Panc1 (cell line): ENCODE measurements at regions not wholly inside any gene's neighbourhood (a gene's known extent, or its start where the extent isn't known, plus 50 kb on each side); places are given as distances from the start of the nearest gene placed in this dataset.

Experiments used
- ATAC-seq: fragments of 200-7000 bp; cut with Tn5 transposase; 2 replicates; pipeline ENCODE4 v1.9.1; 2020; ENCODE audit warnings: mild to moderate bottlenecking, moderate library complexity
- BruUV-seq: library from RNA; stranded (reverse); fragments of 400-500 nt; replicated peaks from 2 replicates; lab custom pipeline; 2021; lab: Mats Ljungman, UMichigan
- CTCF ChIA-PET: fragments of 300-600 bp; sonication (Branson Sonifier 250); formaldehyde crosslinking; loops from one replicate; lab custom pipeline; 2022; ENCODE audit warnings: antibody characterized with exemption; lab: Charles Lee
- POLR2A ChIA-PET: fragments of 300-600 bp; sonication (Branson Sonifier 250); formaldehyde crosslinking; loops from one replicate; lab custom pipeline; 2022; ENCODE audit warnings: antibody characterized with exemption; lab: Charles Lee
- DNase-seq: peaks from one replicate; pipeline ENCODE4 v3.0.0-alpha.2; 2010; ENCODE audit warnings: low read depth, low spot score
- H3K27ac ChIP-seq: 2 replicates; pipeline ENCODE4 v1.5.1; 2011; ENCODE audit warnings: mild to moderate bottlenecking, low read length, inconsistent platforms
- H3K27me3 ChIP-seq: fragments of 200-500 bp; sonication (Bioruptor generic); 2 replicates; pipeline ENCODE4 v1.6.0; 2014; ENCODE audit warnings: low read length, inconsistent platforms; ENCODE audit not compliant: control insufficient read depth, insufficient read depth
- H3K36me3 ChIP-seq: fragments of 200-500 bp; sonication (Bioruptor generic); 2 replicates; pipeline ENCODE4 v1.5.1; 2014; ENCODE audit warnings: inconsistent platforms, mild to moderate bottlenecking, low read length, moderate library complexity; ENCODE audit not compliant: control insufficient read depth, insufficient read depth
- H3K4me1 ChIP-seq: 2 replicates; pipeline ENCODE4 v1.5.1; 2011; ENCODE audit warnings: inconsistent platforms, mild to moderate bottlenecking, low read length, moderate library complexity; ENCODE audit not compliant: control insufficient read depth, insufficient read depth
- H3K4me3 ChIP-seq, 2 experiments: 2 replicates each; pipeline ENCODE4 v1.5.1; 2011 to 2012; ENCODE audit warnings: low read depth in 2 of 2, low read length in 2 of 2, mild to moderate bottlenecking in 2 of 2, inconsistent platforms in 1 of 2, moderate library complexity in 1 of 2
- H3K9me3 ChIP-seq: fragments of 200-500 bp; sonication (Bioruptor generic); 2 replicates; pipeline ENCODE4 v1.5.1; 2014; ENCODE audit warnings: low read depth, mild to moderate bottlenecking, inconsistent platforms, low read length, moderate library complexity; ENCODE audit not compliant: control insufficient read depth, insufficient read depth
- POLR2AphosphoS5 ChIP-seq: IDR thresholded peaks from 2 replicates; pipeline ENCODE4 v1.6.1; 2012; ENCODE audit warnings: mild to moderate bottlenecking, low read depth, low read length, moderate library complexity
- SIN3A ChIP-seq: IDR thresholded peaks from 2 replicates; pipeline ENCODE4 v1.6.1; 2012; ENCODE audit warnings: low read depth, mild to moderate bottlenecking, low read length, moderate library complexity, borderline replicate concordance; ENCODE audit not compliant: insufficient read depth
- TCF7L2 ChIP-seq: IDR thresholded peaks from 2 replicates; pipeline ENCODE4 v1.6.1; 2011; ENCODE audit warnings: mild to moderate bottlenecking, low read depth, low read length, inconsistent platforms
- in situ Hi-C: cut with HindIII; loops from 2 replicates; pipeline ENCODE4 v1.10.0; 2016; ENCODE audit warnings: low sequenced_read_pairs, low pct_unique_long_range_greater_than_20kb
- intact Hi-C: fragments of 100-400 bp; cut with micrococcal nuclease; formaldehyde crosslinking; loops from one replicate; pipeline ENCODE4 v1.10.0; 2022; ENCODE audit not compliant: unreplicated experiment
- TF ChIP-seq, protein P1 (sequence below), 2 experiments: IDR thresholded peaks; 2 replicates each; pipeline ENCODE4 v1.6.1; 2011 to 2012; ENCODE audit warnings: low read depth in 2 of 2, control low read depth in 1 of 2, low read length in 1 of 2, mild to moderate bottlenecking in 1 of 2, moderate library complexity in 1 of 2; ENCODE audit not compliant: insufficient read depth in 1 of 2
- TF ChIP-seq, protein P2 (sequence below): fragments of 450-650 bp; IDR thresholded peaks from 2 replicates; pipeline ENCODE4 v1.5.1; 2017; ENCODE audit warnings: mild to moderate bottlenecking

DNA sequence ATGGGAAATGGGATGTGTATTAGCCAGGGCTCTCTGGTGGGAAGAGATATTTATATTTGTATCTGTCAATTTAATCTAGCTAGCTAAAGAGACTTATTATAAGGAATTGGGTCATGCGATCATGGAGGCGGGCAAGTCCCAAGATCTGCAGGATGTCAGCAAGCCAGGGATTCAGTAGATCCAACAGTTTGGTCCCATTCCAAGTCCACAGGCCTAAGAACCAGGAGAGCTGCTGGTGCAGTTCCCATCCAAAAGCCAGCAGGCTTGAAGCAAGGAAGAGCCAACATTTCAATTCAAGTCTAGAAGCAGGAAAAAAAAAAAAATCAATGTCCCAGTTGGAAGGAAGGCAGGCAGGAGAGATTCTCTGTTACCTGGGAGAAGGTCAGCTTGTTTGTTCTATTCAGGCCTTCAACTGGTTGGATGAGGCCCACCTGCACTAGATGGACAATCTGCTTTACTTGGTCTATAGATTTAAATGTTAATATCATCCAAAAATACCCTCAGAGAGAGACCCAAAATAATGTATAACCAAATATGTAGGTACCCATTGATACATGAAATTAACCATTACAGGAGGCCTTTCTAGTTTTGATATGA is 60.7 kb upstream of the BCAT1 start:
- Histone ChIP-seq H3K27me3 (peaks cover 3% of the 10 kb centered on the region; the same call in 1 of the 2 replicates), H3K4me3 (no peak overlapping the region), H3K9me3 (no peaks in the 10 kb centered on the region), H3K27ac (no peak overlapping the region), H3K36me3 (no peaks in the 10 kb centered on the region), H3K4me1 (no peaks in the 10 kb centered on the region)
- intact Hi-C loops (no loop called here), in situ Hi-C loops (no loop called here)
- TF ChIP-seq, protein P1, sequence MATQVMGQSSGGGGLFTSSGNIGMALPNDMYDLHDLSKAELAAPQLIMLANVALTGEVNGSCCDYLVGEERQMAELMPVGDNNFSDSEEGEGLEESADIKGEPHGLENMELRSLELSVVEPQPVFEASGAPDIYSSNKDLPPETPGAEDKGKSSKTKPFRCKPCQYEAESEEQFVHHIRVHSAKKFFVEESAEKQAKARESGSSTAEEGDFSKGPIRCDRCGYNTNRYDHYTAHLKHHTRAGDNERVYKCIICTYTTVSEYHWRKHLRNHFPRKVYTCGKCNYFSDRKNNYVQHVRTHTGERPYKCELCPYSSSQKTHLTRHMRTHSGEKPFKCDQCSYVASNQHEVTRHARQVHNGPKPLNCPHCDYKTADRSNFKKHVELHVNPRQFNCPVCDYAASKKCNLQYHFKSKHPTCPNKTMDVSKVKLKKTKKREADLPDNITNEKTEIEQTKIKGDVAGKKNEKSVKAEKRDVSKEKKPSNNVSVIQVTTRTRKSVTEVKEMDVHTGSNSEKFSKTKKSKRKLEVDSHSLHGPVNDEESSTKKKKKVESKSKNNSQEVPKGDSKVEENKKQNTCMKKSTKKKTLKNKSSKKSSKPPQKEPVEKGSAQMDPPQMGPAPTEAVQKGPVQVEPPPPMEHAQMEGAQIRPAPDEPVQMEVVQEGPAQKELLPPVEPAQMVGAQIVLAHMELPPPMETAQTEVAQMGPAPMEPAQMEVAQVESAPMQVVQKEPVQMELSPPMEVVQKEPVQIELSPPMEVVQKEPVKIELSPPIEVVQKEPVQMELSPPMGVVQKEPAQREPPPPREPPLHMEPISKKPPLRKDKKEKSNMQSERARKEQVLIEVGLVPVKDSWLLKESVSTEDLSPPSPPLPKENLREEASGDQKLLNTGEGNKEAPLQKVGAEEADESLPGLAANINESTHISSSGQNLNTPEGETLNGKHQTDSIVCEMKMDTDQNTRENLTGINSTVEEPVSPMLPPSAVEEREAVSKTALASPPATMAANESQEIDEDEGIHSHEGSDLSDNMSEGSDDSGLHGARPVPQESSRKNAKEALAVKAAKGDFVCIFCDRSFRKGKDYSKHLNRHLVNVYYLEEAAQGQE (IDR thresholded peaks at IDR 0.05; ENCODE audit: insufficient read depth in 1 of 2, low read depth in 2 of 2, low read length in 1 of 2) = no peak
- TF ChIP-seq, protein P2, sequence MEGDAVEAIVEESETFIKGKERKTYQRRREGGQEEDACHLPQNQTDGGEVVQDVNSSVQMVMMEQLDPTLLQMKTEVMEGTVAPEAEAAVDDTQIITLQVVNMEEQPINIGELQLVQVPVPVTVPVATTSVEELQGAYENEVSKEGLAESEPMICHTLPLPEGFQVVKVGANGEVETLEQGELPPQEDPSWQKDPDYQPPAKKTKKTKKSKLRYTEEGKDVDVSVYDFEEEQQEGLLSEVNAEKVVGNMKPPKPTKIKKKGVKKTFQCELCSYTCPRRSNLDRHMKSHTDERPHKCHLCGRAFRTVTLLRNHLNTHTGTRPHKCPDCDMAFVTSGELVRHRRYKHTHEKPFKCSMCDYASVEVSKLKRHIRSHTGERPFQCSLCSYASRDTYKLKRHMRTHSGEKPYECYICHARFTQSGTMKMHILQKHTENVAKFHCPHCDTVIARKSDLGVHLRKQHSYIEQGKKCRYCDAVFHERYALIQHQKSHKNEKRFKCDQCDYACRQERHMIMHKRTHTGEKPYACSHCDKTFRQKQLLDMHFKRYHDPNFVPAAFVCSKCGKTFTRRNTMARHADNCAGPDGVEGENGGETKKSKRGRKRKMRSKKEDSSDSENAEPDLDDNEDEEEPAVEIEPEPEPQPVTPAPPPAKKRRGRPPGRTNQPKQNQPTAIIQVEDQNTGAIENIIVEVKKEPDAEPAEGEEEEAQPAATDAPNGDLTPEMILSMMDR = no peak
- TF ChIP-seq POLR2AphosphoS5 (no peak), SIN3A (no peak), TCF7L2 (no peak)
- CTCF ChIA-PET = interaction anchor here (0.6 kb wide), 1 partner anchor 222 kb away, joined by 3 read pairs; no protein-coding TSS in a partner anchor
- POLR2A ChIA-PET = no interaction called here
- ATAC-seq (no peak), DNase-seq (no peak)
- BruUV-seq = no TSS peak

DNA sequence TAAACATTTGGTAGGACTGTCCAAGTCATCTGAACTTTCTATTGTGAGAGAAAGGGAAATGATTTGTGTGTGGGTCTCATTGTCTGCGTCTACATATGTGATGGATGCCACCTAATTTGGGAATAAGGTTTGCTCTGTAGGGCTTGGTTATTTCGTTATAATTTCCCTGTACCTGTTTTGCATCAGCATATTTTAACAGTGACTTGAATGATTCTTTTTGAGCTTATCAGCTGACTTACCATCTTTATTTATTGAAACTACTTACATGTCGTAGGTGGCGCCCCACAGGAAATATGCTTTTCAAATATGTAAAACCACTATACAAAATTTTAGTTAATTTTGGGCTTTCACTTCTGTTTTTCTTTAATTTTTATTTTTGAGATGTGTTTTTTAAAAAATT is 56.5 kb upstream of the BCAT1 start:
- in situ Hi-C loops = no loop called here
- ChIA-PET CTCF (no interaction called here), POLR2A (no interaction called here)
- no peaks in the 10 kb centered on the region for H3K9me3 ChIP-seq
- no peaks in the 10 kb centered on the region for H3K36me3 ChIP-seq
- H3K27ac ChIP-seq = no peak overlapping the region
- no peak overlapping the region for H3K4me3 ChIP-seq
- H3K4me1 ChIP-seq = no peaks in the 10 kb centered on the region
- H3K27me3 ChIP-seq = peaks cover 12% of the 10 kb centered on the region; the same call in 1 of the 2 replicates
- ATAC-seq (no peak), DNase-seq (no peak)
- TF ChIP-seq TCF7L2 (no peak), POLR2AphosphoS5 (no peak), SIN3A (no peak)
- TF ChIP-seq, protein P2 = no peak
- TF ChIP-seq, protein P1 (IDR thresholded peaks at IDR 0.05; ENCODE audit: insufficient read depth in 1 of 2, low read depth in 2 of 2, low read length in 1 of 2) = no peak
- intact Hi-C loops = no loop called here
- BruUV-seq = no TSS peak
